ENCODE measurements at regions not wholly inside any gene's neighbourhood (a gene's known extent, or its start where the extent isn't known, plus 50 kb on each side); places are given as distances from the start of the nearest gene placed in this dataset.
"Not testable (repeated sequence)": the region's sequence is repeated elsewhere in the genome, so short reads cannot be mapped to it uniquely, and the experiment has no call there.

- DNase-seq: no peak
These were observed 177.5 kb downstream of the LPIN1 start for GRCh38 chr2:11923935-11924334.

GRCh38 chr2:11925295-11926066 is 179.0 kb downstream of the LPIN1 start:
- DNase-seq: no peak

GRCh38 chr2:11930211-11930761 is 183.9 kb downstream of the LPIN1 start:
- no peak for DNase-seq

GRCh38 chr2:11932048-11932512 is 185.6 kb downstream of the LPIN1 start:
- no peak for DNase-seq

GRCh38 chr2:11932962-11933361 is 186.5 kb downstream of the LPIN1 start:
- DNase-seq: no peak

GRCh38 chr2:11933854-11934253 is 187.4 kb downstream of the LPIN1 start:
- DNase-seq: no peak

- no peak for DNase-seq
These were observed 190.3 kb downstream of the LPIN1 start for GRCh38 chr2:11936761-11937160.

GRCh38 chr2:11938196-11938595 is 191.8 kb downstream of the LPIN1 start:
- no peak for DNase-seq

GRCh38 chr2:11939523-11939922 is 193.1 kb downstream of the LPIN1 start:
- DNase-seq: no peak

- DNase-seq: no peak
These were observed 193.8 kb downstream of the LPIN1 start for GRCh38 chr2:11940121-11940743.

- no peak for DNase-seq
These were observed 194.4 kb downstream of the LPIN1 start for GRCh38 chr2:11940799-11941198.

GRCh38 chr2:11941201-11942177 is 195.1 kb downstream of the LPIN1 start:
- no peak for DNase-seq

- no peak for DNase-seq
These were observed 195.7 kb downstream of the LPIN1 start for GRCh38 chr2:11942178-11942569.

GRCh38 chr2:11944311-11944710 is 197.9 kb downstream of the LPIN1 start:
- no peak for DNase-seq

- DNase-seq: no peak
These were observed 199.0 kb downstream of the LPIN1 start for GRCh38 chr2:11945139-11946126.

GRCh38 chr2:11947956-11948355 is 201.5 kb downstream of the LPIN1 start:
- no peak for DNase-seq

- no peak for DNase-seq
These were observed 203.5 kb downstream of the LPIN1 start for GRCh38 chr2:11949732-11950523.

GRCh38 chr2:11950896-11951295 is 204.5 kb downstream of the LPIN1 start:
- no peak for DNase-seq

GRCh38 chr2:11951492-11951891 is 205.1 kb downstream of the LPIN1 start:
- not testable (repeated sequence) for DNase-seq

GRCh38 chr2:11953258-11953657 is 206.8 kb downstream of the LPIN1 start:
- DNase-seq: no peak

GRCh38 chr2:11955314-11955713 is 208.9 kb downstream of the LPIN1 start:
- DNase-seq: no peak

Data from NCI-H1930 (cell line).